ENCODE measurements at regions not wholly inside any gene's neighbourhood (a gene's known extent, or its start where the extent isn't known, plus 50 kb on each side); places are given as distances from the start of the nearest gene placed in this dataset.
"Not testable (repeated sequence)": the region's sequence is repeated elsewhere in the genome, so short reads cannot be mapped to it uniquely, and the experiment has no call there.

GRCh38 chr2:95702471-95702870, 110.7 kb downstream of the TRIM43 start:
- Histone ChIP-seq H4K8ac (replicated peaks; ENCODE audit: insufficient read length, low read depth, low read length) (no peak overlapping the region), H3K9me3 (ENCODE audit: control insufficient read depth, low read depth, low read length) (no peaks in the 10 kb centered on the region), H3T11ph (ENCODE audit: low read length) (no peak overlapping the region), H3K18ac (ENCODE audit: insufficient read length, low read depth, low read length) (no peak overlapping the region), H4K5ac (ENCODE audit: insufficient read length, low read depth, low read length) (no peak overlapping the region), H3K4me1 (ENCODE audit: insufficient read depth, low read length) (no peaks in the 10 kb centered on the region), H3K9ac (ENCODE audit: extremely low read depth, insufficient read length, low read length) (no peak overlapping the region), H2BK5ac (ENCODE audit: insufficient read length, low read length) (no peak overlapping the region), H3K27me3 (ENCODE audit: insufficient read depth, low read length) (no peaks in the 10 kb centered on the region), H2BK20ac (ENCODE audit: low read depth, low read length, poor library complexity, severe bottlenecking) (no peak overlapping the region), H3K14ac (ENCODE audit: insufficient read depth, low read length) (no peak overlapping the region), H2AFZ (ENCODE audit: low read length) (no peak overlapping the region), H3K79me2 (ENCODE audit: insufficient read depth, low read length) (no peaks in the 10 kb centered on the region), H4K20me1 (ENCODE audit: control insufficient read depth, insufficient read depth, insufficient read length) (no peaks in the 10 kb centered on the region), H2BK15ac (ENCODE audit: low read depth, low read length) (no peak overlapping the region), H2AK5ac (ENCODE audit: insufficient read length, low read length) (no peak overlapping the region), H3K23me2 (ENCODE audit: insufficient read length, low read depth, low read length, poor library complexity, severe bottlenecking) (no peaks in the 10 kb centered on the region), H3K79me1 (ENCODE audit: insufficient read depth, low read depth, low read length, poor library complexity, severe bottlenecking) (no peaks in the 10 kb centered on the region), H4K91ac (ENCODE audit: insufficient read length, low read depth, low read length) (no peak overlapping the region), H3K4me2 (ENCODE audit: insufficient read depth, insufficient read length, low read length) (no peak overlapping the region), H3K56ac (ENCODE audit: insufficient read length, low read depth, low read length) (no peak overlapping the region), H3K4ac (ENCODE audit: low read depth, low read length) (no peak overlapping the region), H3K27ac (ENCODE audit: insufficient read length, low read depth, low read length) (no peak overlapping the region), H3K23ac (ENCODE audit: insufficient read length, low read depth, low read length) (no peak overlapping the region), H2BK120ac (ENCODE audit: low read depth, low read length, poor library complexity, severe bottlenecking) (no peak overlapping the region), H2BK12ac (ENCODE audit: insufficient read length, low read depth, low read length) (no peak overlapping the region)
- Mint-ChIP-seq H3K27ac (no peak overlapping the region), H3K9me3 (peaks cover 0 to 38% of the 10 kb centered on the region in 2 experiments; a peak in 2 of 5 replicates), H3K4me1 (peaks cover 0 to 5% of the 10 kb centered on the region in 2 experiments; a peak in 1 of 4 replicates), H3K27me3 (ENCODE audit: low read depth) (peaks cover 23% of the 10 kb centered on the region), H3K4me3 (no peak overlapping the region), H3K36me3 (ENCODE audit: insufficient read depth in 1 of 3, low read depth in 3 of 3) (no peaks in the 10 kb centered on the region)
- TF ChIP-seq CTCF (conservative IDR thresholded peaks at IDR 0.05) = no peak
- WGBS (ENCODE audit: extremely low coverage, insufficient read length, low lambda C conversion rate) = no CpG with 5 or more reads among the region's 7 CpGs
- DNase-seq = no peak

GRCh38 chr2:95707161-95707560, 115.4 kb downstream of the TRIM43 start:
- H2AFZ ChIP-seq (ENCODE audit: low read length); H2BK120ac ChIP-seq (ENCODE audit: low read depth, low read length, poor library complexity, severe bottlenecking); H3K27ac Mint-ChIP-seq; H3K4me2 ChIP-seq (ENCODE audit: insufficient read depth, insufficient read length, low read length); H2AK5ac ChIP-seq (ENCODE audit: insufficient read length, low read length); H3K9me3 ChIP-seq (ENCODE audit: control insufficient read depth, low read depth, low read length); H2BK5ac ChIP-seq (ENCODE audit: insufficient read length, low read length); H3K4me1 ChIP-seq (ENCODE audit: insufficient read depth, low read length); H3K14ac ChIP-seq (ENCODE audit: insufficient read depth, low read length); DNase-seq; H3K79me2 ChIP-seq (ENCODE audit: insufficient read depth, low read length); H4K5ac ChIP-seq (ENCODE audit: insufficient read length, low read depth, low read length); H2BK12ac ChIP-seq (ENCODE audit: insufficient read length, low read depth, low read length); H3T11ph ChIP-seq (ENCODE audit: low read length); H4K20me1 ChIP-seq (ENCODE audit: control insufficient read depth, insufficient read depth, insufficient read length); H3K4me3 Mint-ChIP-seq; H3K36me3 Mint-ChIP-seq (ENCODE audit: insufficient read depth in 1 of 3, low read depth in 3 of 3); H3K27me3 ChIP-seq (ENCODE audit: insufficient read depth, low read length); H3K4ac ChIP-seq (ENCODE audit: low read depth, low read length); H3K4me1 Mint-ChIP-seq; H3K56ac ChIP-seq (ENCODE audit: insufficient read length, low read depth, low read length); H3K27ac ChIP-seq (ENCODE audit: insufficient read length, low read depth, low read length); H3K18ac ChIP-seq (ENCODE audit: insufficient read length, low read depth, low read length); H3K9ac ChIP-seq (ENCODE audit: extremely low read depth, insufficient read length, low read length); H4K91ac ChIP-seq (ENCODE audit: insufficient read length, low read depth, low read length); H3K79me1 ChIP-seq (ENCODE audit: insufficient read depth, low read depth, low read length, poor library complexity, severe bottlenecking); H3K23me2 ChIP-seq (ENCODE audit: insufficient read length, low read depth, low read length, poor library complexity, severe bottlenecking); H2BK15ac ChIP-seq (ENCODE audit: low read depth, low read length); H3K23ac ChIP-seq (ENCODE audit: insufficient read length, low read depth, low read length); H4K8ac ChIP-seq (replicated peaks; ENCODE audit: insufficient read length, low read depth, low read length); H2BK20ac ChIP-seq (ENCODE audit: low read depth, low read length, poor library complexity, severe bottlenecking): not testable (repeated sequence)
- H3K27me3 Mint-ChIP-seq (ENCODE audit: low read depth) = peaks cover 13% of the 10 kb centered on the region
- WGBS (ENCODE audit: extremely low coverage, insufficient read length, low lambda C conversion rate) = no CpG with 5 or more reads among the region's 2 CpGs
- H3K9me3 Mint-ChIP-seq = peaks cover 4 to 54% of the 10 kb centered on the region in 2 experiments; a peak in 3 of 5 replicates
